GM13976 (cell line): ENCODE measurements at regions not wholly inside any gene's neighbourhood (a gene's known extent, or its start where the extent isn't known, plus 50 kb on each side); places are given as distances from the start of the nearest gene placed in this dataset.

ENCODE experiments used
- DNase-seq: peaks from one replicate; pipeline ENCODE4 v3.0.0; 2012; ENCODE audit warnings: low spot score
- in situ Hi-C: fragments of 300-500 bp; cut with MboI; formaldehyde crosslinking; loops from one replicate; pipeline ENCODE4 v1.12.0; 2022; ENCODE audit warnings: low sequenced_read_pairs, mixed read lengths, inconsistent platforms; ENCODE audit not compliant: unreplicated experiment
- TF ChIP-seq, protein P1 (sequence below): IDR thresholded peaks from 2 replicates; pipeline ENCODE4 v1.5.1; 2012; ENCODE audit warnings: borderline replicate concordance, mild to moderate bottlenecking; ENCODE audit not compliant: insufficient read depth; ENCODE audit errors: extremely low read depth, missing control alignments, control extremely low read depth

- in situ Hi-C loops: no loop called here
- TF ChIP-seq, protein P1, sequence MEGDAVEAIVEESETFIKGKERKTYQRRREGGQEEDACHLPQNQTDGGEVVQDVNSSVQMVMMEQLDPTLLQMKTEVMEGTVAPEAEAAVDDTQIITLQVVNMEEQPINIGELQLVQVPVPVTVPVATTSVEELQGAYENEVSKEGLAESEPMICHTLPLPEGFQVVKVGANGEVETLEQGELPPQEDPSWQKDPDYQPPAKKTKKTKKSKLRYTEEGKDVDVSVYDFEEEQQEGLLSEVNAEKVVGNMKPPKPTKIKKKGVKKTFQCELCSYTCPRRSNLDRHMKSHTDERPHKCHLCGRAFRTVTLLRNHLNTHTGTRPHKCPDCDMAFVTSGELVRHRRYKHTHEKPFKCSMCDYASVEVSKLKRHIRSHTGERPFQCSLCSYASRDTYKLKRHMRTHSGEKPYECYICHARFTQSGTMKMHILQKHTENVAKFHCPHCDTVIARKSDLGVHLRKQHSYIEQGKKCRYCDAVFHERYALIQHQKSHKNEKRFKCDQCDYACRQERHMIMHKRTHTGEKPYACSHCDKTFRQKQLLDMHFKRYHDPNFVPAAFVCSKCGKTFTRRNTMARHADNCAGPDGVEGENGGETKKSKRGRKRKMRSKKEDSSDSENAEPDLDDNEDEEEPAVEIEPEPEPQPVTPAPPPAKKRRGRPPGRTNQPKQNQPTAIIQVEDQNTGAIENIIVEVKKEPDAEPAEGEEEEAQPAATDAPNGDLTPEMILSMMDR: no peak
- DNase-seq: no peak
These were observed 127.6 kb downstream of the JCAD start for GRCh38 chr10:29931833-29932232.

DNA sequence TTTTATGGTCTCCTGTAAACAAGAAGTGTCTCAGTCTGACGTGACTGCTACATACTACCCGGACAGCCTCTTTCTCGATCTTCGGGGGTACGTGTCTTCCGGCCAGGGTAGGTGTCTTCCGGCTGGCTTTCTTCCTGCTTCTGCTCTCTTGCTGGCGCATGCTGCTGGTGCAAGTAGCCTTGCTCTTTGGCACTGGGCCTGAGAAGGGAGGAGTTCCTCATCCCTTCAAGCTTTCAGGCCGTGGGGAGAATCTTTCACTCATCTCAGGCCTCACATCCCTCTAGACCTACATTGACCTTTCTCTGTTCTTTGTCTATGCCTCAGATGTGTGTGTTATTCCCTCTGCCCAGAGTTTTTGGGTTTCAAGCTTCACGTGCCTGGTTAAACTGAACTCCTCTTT lies 130.4 kb downstream of the JCAD start:
- in situ Hi-C loops: no loop called here
- TF ChIP-seq, protein P1: no peak
- DNase-seq: no peak

GRCh38 chr10:29926693-29927048 lies 132.7 kb downstream of the JCAD start:
- TF ChIP-seq, protein P1: no peak
- in situ Hi-C loops: no loop called here
- DNase-seq: no peak

DNA sequence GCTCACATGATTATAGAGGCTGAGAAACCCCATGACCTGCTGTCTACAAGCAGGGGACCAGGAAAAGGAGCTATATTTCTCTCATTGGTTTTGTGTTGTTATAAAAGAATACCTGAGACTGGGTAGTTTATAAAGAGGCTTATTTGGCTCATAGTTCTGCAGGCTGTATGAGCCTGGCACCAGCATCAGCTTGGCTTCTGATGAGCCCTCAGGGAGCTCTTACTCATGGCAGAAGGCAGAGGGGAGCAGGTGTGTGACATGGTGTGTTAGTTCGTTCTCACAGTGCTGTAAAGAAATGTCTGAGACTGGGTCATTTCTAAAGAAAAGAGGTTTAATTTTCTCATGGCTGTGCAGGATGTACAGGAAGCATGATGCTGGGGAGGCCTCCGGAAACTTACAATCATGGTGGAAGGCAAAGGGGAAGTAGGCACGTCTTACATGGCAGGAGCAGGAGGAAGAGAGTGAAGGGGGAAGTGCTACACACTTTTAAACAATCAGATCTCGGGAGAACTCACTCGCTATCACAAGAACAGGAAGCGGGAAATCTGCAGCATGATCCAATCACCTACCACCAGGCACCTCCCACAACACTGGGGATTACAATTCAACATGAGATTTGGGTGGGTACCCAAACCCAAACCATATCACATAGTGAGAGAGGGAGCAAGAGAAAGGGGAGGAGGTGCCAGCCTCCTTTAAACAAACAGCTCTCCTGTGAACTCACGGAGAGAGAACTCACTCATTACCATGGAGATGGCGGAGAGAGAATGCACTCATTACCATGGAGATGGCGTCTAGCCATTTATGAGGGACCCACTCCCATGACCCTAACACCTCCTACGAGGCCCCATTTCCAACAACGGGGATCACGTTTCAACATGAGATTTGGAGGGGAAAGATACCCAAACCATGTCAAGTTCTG lies 133.4 kb downstream of the JCAD start:
- in situ Hi-C loops: no loop called here
- TF ChIP-seq, protein P1: no peak
- DNase-seq: no peak

DNA sequence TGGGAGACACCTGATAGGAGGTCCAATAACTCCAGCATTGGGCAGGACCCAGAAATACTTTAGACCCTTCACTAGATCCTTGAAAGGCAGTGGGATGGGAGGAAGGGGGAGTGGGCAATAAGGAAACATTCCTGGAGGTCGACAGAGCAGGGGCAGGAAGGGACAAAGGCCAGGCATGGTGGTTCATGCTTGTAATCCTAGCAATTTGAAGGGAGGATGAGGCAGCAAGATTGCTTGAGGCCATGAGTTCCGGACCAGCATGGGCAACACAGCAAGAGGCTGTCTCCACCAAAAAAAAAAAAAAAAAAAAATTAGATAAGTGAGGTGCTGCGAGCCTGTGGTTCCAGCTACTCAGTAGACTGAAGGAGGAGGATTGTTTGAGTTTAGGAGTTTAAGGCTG lies 134.9 kb downstream of the JCAD start:
- in situ Hi-C loops: no loop called here
- TF ChIP-seq, protein P1: no peak
- no peak for DNase-seq

- in situ Hi-C loops: no loop called here
- TF ChIP-seq, protein P1: no peak
- no peak for DNase-seq
These were observed 135.9 kb downstream of the JCAD start for GRCh38 chr10:29923416-29923965.
